HG02798 (cell line): ENCODE measurements at regions not wholly inside any gene's neighbourhood (a gene's known extent, or its start where the extent isn't known, plus 50 kb on each side); places are given as distances from the start of the nearest gene placed in this dataset.
"Not testable (repeated sequence)": the region's sequence is repeated elsewhere in the genome, so short reads cannot be mapped to it uniquely, and the experiment has no call there.

Source experiments
- ATAC-seq: cut with Tn5 transposase; IDR thresholded peaks from one replicate; pipeline ENCODE4 v1.9.1; 2021; ENCODE audit warnings: mild to moderate bottlenecking; ENCODE audit not compliant: unreplicated experiment, poor library complexity

GRCh38 chr13:110012102-110012739 lies 225.8 kb upstream of the IRS2 start:
- ATAC-seq, result no peak

- ATAC-seq, result no peak
Measured at GRCh38 chr13:110010404-110011138, 224.2 kb upstream of the IRS2 start.

- no peak for ATAC-seq
Measured at GRCh38 chr13:110008816-110009215, 222.4 kb upstream of the IRS2 start.

- ATAC-seq, result no peak
Measured at GRCh38 chr13:110006304-110006703, 219.9 kb upstream of the IRS2 start.

- ATAC-seq, result no peak
Measured at GRCh38 chr13:110005563-110005962, 219.2 kb upstream of the IRS2 start.

- ATAC-seq, result no peak
Measured at GRCh38 chr13:110004814-110005213, 218.4 kb upstream of the IRS2 start.

- no peak for ATAC-seq
Measured at GRCh38 chr13:110001670-110002275, 215.4 kb upstream of the IRS2 start.

GRCh38 chr13:110000534-110001345 lies 214.4 kb upstream of the IRS2 start:
- no peak for ATAC-seq

- no peak for ATAC-seq
Measured at GRCh38 chr13:109999659-110000533, 213.5 kb upstream of the IRS2 start.

GRCh38 chr13:109998684-109999533 lies 212.5 kb upstream of the IRS2 start:
- no peak for ATAC-seq

GRCh38 chr13:109998037-109998436 lies 211.7 kb upstream of the IRS2 start:
- ATAC-seq, result no peak

- ATAC-seq, result not testable (repeated sequence)
Measured at GRCh38 chr13:109997056-109997595, 210.7 kb upstream of the IRS2 start.

GRCh38 chr13:109996404-109996960 lies 210.1 kb upstream of the IRS2 start:
- no peak for ATAC-seq

GRCh38 chr13:109995578-109995977 lies 209.2 kb upstream of the IRS2 start:
- ATAC-seq, result no peak

- no peak for ATAC-seq
Measured at GRCh38 chr13:109990296-109990695, 203.9 kb upstream of the IRS2 start.

GRCh38 chr13:109989686-109990085 lies 203.3 kb upstream of the IRS2 start:
- ATAC-seq, result no peak

GRCh38 chr13:109989155-109989554 lies 202.8 kb upstream of the IRS2 start:
- no peak for ATAC-seq

- no peak for ATAC-seq
Measured at GRCh38 chr13:109986851-109987250, 200.5 kb upstream of the IRS2 start.
